ENCODE measurements at regions not wholly inside any gene's neighbourhood (a gene's known extent, or its start where the extent isn't known, plus 50 kb on each side); places are given as distances from the start of the nearest gene placed in this dataset.

DNA sequence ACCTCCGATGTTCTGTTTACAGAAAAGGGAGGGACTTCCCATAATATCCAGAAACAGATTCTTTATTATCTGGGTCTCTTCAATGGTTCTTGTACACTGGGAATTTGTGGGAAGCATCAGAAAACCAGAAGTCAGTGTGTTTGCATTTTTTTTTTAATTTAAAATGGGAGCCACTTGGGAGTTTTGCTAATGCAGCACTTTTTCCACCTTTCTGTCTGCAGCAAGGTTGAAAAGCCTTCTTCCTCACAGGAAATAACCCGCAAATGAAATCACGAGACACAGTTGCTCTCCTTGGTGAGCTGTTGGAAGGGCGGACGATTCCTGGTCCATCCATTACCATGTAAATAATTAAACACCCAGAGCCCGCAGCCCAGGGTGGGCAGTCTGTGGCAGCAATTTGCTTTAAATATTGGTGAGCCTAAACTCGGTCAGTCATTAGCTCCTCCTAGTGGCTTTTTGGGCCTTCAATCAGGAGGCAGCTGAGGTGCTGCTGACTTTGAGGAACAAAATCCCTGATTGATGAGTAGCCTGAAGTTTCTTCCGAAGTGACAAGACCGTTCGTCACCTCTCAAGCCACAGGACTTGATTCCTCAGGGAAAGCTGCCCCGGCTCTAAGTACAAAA, 471.5 kb downstream of the EPHA4 start:
- Mint-ChIP-seq H3K4me3 (ENCODE audit: unreplicated experiment) (no peak overlapping the region), H3K9me3 (ENCODE audit: unreplicated experiment) (no peaks in the 10 kb centered on the region), H3K4me1 (ENCODE audit: insufficient read depth, unreplicated experiment) (peaks cover 33% of the 10 kb centered on the region), H3K36me3 (ENCODE audit: insufficient read depth, unreplicated experiment) (no peaks in the 10 kb centered on the region), H3K27me3 (ENCODE audit: insufficient read depth, unreplicated experiment) (no peaks in the 10 kb centered on the region), H3K27ac (ENCODE audit: low read depth, unreplicated experiment) (no peak overlapping the region)
- ChIA-PET POLR2A (no interaction called here), CTCF (no interaction called here)
- intact Hi-C loops (cut with micrococcal nuclease), result no loop called here
- TF ChIP-seq, protein P1, sequence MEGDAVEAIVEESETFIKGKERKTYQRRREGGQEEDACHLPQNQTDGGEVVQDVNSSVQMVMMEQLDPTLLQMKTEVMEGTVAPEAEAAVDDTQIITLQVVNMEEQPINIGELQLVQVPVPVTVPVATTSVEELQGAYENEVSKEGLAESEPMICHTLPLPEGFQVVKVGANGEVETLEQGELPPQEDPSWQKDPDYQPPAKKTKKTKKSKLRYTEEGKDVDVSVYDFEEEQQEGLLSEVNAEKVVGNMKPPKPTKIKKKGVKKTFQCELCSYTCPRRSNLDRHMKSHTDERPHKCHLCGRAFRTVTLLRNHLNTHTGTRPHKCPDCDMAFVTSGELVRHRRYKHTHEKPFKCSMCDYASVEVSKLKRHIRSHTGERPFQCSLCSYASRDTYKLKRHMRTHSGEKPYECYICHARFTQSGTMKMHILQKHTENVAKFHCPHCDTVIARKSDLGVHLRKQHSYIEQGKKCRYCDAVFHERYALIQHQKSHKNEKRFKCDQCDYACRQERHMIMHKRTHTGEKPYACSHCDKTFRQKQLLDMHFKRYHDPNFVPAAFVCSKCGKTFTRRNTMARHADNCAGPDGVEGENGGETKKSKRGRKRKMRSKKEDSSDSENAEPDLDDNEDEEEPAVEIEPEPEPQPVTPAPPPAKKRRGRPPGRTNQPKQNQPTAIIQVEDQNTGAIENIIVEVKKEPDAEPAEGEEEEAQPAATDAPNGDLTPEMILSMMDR (IDR thresholded peaks at IDR 0.05; ENCODE audit: unreplicated experiment), result no peak
- DNase-seq (ENCODE audit: unreplicated experiment), result no peak
- no TSS peak for BruUV-seq (replicated peaks)

DNA sequence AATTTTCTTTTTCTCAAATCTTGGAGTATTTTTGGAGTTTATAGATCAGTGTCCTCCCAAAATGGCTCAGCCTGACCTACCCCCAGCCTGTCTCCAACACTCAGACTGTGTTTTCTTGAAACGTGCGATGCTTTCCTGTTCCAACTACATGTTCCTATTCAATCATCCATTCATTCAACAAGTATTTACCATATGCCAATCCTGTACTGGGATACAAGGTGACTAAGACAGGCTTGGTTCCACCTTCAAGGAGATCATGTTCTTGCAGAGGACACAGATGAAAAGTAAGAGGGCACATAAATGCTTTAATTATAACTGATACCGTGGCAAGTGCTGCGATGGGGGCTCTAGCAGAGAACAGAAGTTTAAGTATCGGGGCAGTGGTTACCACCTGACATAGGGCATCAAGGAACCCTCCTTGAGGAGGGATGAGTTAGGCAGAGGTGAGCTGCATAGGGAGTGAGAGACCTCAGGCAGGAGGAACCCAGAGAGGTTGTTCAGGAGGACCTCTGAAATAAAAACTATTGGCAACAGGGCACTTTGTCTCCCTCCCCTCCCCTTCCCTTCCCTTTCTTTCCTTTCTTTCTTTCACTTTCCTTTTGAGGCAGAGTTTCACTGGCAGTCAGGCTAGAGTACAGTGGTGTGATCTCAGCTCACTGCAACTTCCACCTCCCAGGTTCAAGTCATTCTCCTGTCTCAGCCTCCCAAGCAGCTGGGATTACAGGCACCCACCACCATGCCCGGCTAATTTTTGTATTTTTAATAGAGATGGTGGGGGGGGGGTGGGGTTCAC, 469.0 kb downstream of the EPHA4 start:
- intact Hi-C loops (cut with micrococcal nuclease), result no loop called here
- ChIA-PET POLR2A (interaction anchor here (0.6 to 0.7 kb wide), 2 partner anchors 70 to 1267 kb away, joined by 3 read pairs; no protein-coding TSS in a partner anchor), CTCF (interaction anchor here (0.6 to 0.7 kb wide), 5 partner anchors 51 to 1425 kb away, joined by 3 to 4 read pairs (median 3); no protein-coding TSS in a partner anchor)
- BruUV-seq (replicated peaks), result no TSS peak
- no peaks in the 10 kb centered on the region for H3K27me3 Mint-ChIP-seq (ENCODE audit: insufficient read depth, unreplicated experiment)
- H3K27ac Mint-ChIP-seq (ENCODE audit: low read depth, unreplicated experiment), result peak overlapping the region; percentile 10
- DNase-seq (ENCODE audit: unreplicated experiment), result no peak
- TF ChIP-seq, protein P1 (IDR thresholded peaks at IDR 0.05; ENCODE audit: unreplicated experiment), result no peak
- peaks cover 17% of the 10 kb centered on the region for H3K4me1 Mint-ChIP-seq (ENCODE audit: insufficient read depth, unreplicated experiment)
- no peaks in the 10 kb centered on the region for H3K36me3 Mint-ChIP-seq (ENCODE audit: insufficient read depth, unreplicated experiment)
- no peak overlapping the region for H3K4me3 Mint-ChIP-seq (ENCODE audit: unreplicated experiment)
- no peaks in the 10 kb centered on the region for H3K9me3 Mint-ChIP-seq (ENCODE audit: unreplicated experiment)

DNA sequence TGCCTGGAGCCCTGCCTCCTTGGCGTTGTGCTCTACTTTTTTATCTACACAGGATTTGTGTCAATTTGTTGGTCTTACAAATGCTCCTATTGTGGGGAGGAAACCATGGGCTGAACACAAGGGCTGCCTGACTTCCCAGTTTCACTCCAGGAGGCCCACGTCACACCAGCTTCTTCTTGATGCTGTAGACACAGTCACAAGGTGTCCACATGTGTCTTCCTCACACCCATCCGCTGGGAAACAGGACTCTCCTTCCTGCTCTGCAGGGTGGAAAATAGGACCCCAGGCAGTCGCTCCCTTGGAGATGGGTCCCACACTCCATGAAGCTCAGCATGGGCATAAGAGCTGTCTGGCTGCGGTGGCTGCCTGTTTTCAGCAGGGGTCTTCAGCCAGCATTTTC, 468.2 kb downstream of the EPHA4 start:
- H3K4me1 Mint-ChIP-seq (ENCODE audit: insufficient read depth, unreplicated experiment), result peaks cover 15% of the 10 kb centered on the region
- H3K9me3 Mint-ChIP-seq (ENCODE audit: unreplicated experiment), result no peaks in the 10 kb centered on the region
- TF ChIP-seq, protein P1 (IDR thresholded peaks at IDR 0.05; ENCODE audit: unreplicated experiment), result no peak
- ChIA-PET POLR2A (no interaction called here), CTCF (interaction anchor here (0.6 to 0.7 kb wide), 2 partner anchors 366 to 443 kb away, joined by 3 read pairs; no protein-coding TSS in a partner anchor)
- H3K27ac Mint-ChIP-seq (ENCODE audit: low read depth, unreplicated experiment), result peak overlapping the region; percentile 90
- no peaks in the 10 kb centered on the region for H3K27me3 Mint-ChIP-seq (ENCODE audit: insufficient read depth, unreplicated experiment)
- DNase-seq (ENCODE audit: unreplicated experiment), result no peak
- H3K36me3 Mint-ChIP-seq (ENCODE audit: insufficient read depth, unreplicated experiment), result no peaks in the 10 kb centered on the region
- no TSS peak for BruUV-seq (replicated peaks)
- intact Hi-C loops (cut with micrococcal nuclease), result no loop called here
- H3K4me3 Mint-ChIP-seq (ENCODE audit: unreplicated experiment), result no peak overlapping the region

DNA sequence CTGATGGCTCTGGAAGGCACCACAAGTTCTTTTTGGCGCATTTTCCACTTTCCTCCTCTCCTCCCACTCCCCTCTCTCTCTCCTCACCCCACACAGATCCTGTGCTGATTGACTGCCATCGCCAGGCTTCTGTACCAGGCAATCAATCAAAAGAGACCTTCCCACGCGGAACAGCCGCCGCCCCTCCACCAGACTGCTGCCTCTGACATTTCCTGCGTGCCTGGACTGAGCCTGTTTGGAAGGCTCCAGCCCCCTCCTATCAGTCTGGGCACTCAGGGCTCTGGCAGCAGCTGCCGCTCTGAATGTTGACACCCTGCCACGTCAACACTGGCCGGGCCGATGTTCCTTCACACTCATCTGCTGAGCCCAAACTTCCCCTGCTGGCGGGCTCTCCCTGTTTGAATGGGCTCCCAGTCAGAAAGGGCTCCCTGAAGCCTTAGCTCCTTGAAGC, 467.7 kb downstream of the EPHA4 start:
- ChIA-PET POLR2A (no interaction called here), CTCF (interaction anchor here (0.6 kb wide), 1 partner anchor 366 kb away, joined by 3 read pairs; no protein-coding TSS in a partner anchor)
- Mint-ChIP-seq H3K4me1 (ENCODE audit: insufficient read depth, unreplicated experiment) (peaks cover 15% of the 10 kb centered on the region), H3K27me3 (ENCODE audit: insufficient read depth, unreplicated experiment) (no peaks in the 10 kb centered on the region), H3K4me3 (ENCODE audit: unreplicated experiment) (no peak overlapping the region), H3K9me3 (ENCODE audit: unreplicated experiment) (no peaks in the 10 kb centered on the region), H3K36me3 (ENCODE audit: insufficient read depth, unreplicated experiment) (no peaks in the 10 kb centered on the region), H3K27ac (ENCODE audit: low read depth, unreplicated experiment) (peak overlapping the region; percentile 90)
- intact Hi-C loops (cut with micrococcal nuclease), result no loop called here
- TF ChIP-seq, protein P1 (IDR thresholded peaks at IDR 0.05; ENCODE audit: unreplicated experiment), result no peak
- peak; percentile 38 for DNase-seq (ENCODE audit: unreplicated experiment)
- BruUV-seq (replicated peaks), result no TSS peak
